ENCODE measurements at regions not wholly inside any gene's neighbourhood (a gene's known extent, or its start where the extent isn't known, plus 50 kb on each side); places are given as distances from the start of the nearest gene placed in this dataset.

- no peak for TF ChIP-seq CTCF (optimal IDR thresholded peaks at IDR 0.05 in 1 of 3, IDR thresholded peaks at IDR 0.05 in 1 of 3, conservative IDR thresholded peaks at IDR 0.05 in 1 of 3; ENCODE audit: extremely low read depth in 1 of 3, insufficient read depth in 2 of 3, low read length in 3 of 3)
- TF ChIP-seq EZH2 (IDR thresholded peaks at IDR 0.05; ENCODE audit: low read length), result no peak
Measured at GRCh38 chr2:239750045-239750835, 274.9 kb downstream of the NDUFA10 start.

Measured in keratinocyte (primary cell).